ENCODE measurements at regions not wholly inside any gene's neighbourhood (a gene's known extent, or its start where the extent isn't known, plus 50 kb on each side); places are given as distances from the start of the nearest gene placed in this dataset.

GRCh38 chr4:106629268-106629625 is 260.7 kb upstream of the GIMD1 start:
- no peak overlapping the region for H2AK5ac ChIP-seq (ENCODE audit: insufficient read length, low read length)
- H3K9ac ChIP-seq (ENCODE audit: extremely low read depth, insufficient read length, low read length), result no peak overlapping the region
- WGBS (ENCODE audit: extremely low coverage, insufficient read length, low lambda C conversion rate), result no CpG with 5 or more reads among the region's 1 CpG
- no peak overlapping the region for H3K4me2 ChIP-seq (ENCODE audit: insufficient read depth, insufficient read length, low read length)
- H3K4me1 ChIP-seq (ENCODE audit: insufficient read depth, low read length), result no peaks in the 10 kb centered on the region
- no peak overlapping the region for H2BK20ac ChIP-seq (ENCODE audit: low read depth, low read length, poor library complexity, severe bottlenecking)
- H3K79me1 ChIP-seq (ENCODE audit: insufficient read depth, low read depth, low read length, poor library complexity, severe bottlenecking), result no peaks in the 10 kb centered on the region
- DNase-seq, result no peak
- no peak overlapping the region for H4K5ac ChIP-seq (ENCODE audit: insufficient read length, low read depth, low read length)
- Mint-ChIP-seq H3K9me3 (no peaks in the 10 kb centered on the region), H3K36me3 (ENCODE audit: insufficient read depth in 1 of 3, low read depth in 3 of 3) (no peaks in the 10 kb centered on the region), H3K27ac (no peak overlapping the region), H3K4me1 (no peaks in the 10 kb centered on the region), H3K27me3 (ENCODE audit: low read depth) (no peaks in the 10 kb centered on the region; the same call in 1 of the 2 replicates), H3K4me3 (no peak overlapping the region)
- no peak overlapping the region for H4K91ac ChIP-seq (ENCODE audit: insufficient read length, low read depth, low read length)
- H3K27ac ChIP-seq (ENCODE audit: insufficient read length, low read depth, low read length), result no peak overlapping the region
- no peak overlapping the region for H2BK12ac ChIP-seq (ENCODE audit: insufficient read length, low read depth, low read length)
- H4K8ac ChIP-seq (replicated peaks; ENCODE audit: insufficient read length, low read depth, low read length), result no peak overlapping the region
- no peak overlapping the region for H3K14ac ChIP-seq (ENCODE audit: insufficient read depth, low read length)
- no peak overlapping the region for H3K23ac ChIP-seq (ENCODE audit: insufficient read length, low read depth, low read length)
- no peak overlapping the region for H3T11ph ChIP-seq (ENCODE audit: low read length)
- H3K4ac ChIP-seq (ENCODE audit: low read depth, low read length), result no peak overlapping the region
- no peaks in the 10 kb centered on the region for H4K20me1 ChIP-seq (ENCODE audit: control insufficient read depth, insufficient read depth, insufficient read length)
- H2BK120ac ChIP-seq (ENCODE audit: low read depth, low read length, poor library complexity, severe bottlenecking), result no peak overlapping the region
- H3K9me3 ChIP-seq (ENCODE audit: control insufficient read depth, low read depth, low read length), result no peaks in the 10 kb centered on the region
- no peak for TF ChIP-seq CTCF (conservative IDR thresholded peaks at IDR 0.05)
- H3K23me2 ChIP-seq (ENCODE audit: insufficient read length, low read depth, low read length, poor library complexity, severe bottlenecking), result no peaks in the 10 kb centered on the region
- no peak overlapping the region for H3K18ac ChIP-seq (ENCODE audit: insufficient read length, low read depth, low read length)
- H2AFZ ChIP-seq (ENCODE audit: low read length), result no peak overlapping the region
- no peak overlapping the region for H2BK15ac ChIP-seq (ENCODE audit: low read depth, low read length)
- H3K56ac ChIP-seq (ENCODE audit: insufficient read length, low read depth, low read length), result no peak overlapping the region
- H3K27me3 ChIP-seq (ENCODE audit: insufficient read depth, low read length), result no peaks in the 10 kb centered on the region
- H3K79me2 ChIP-seq (ENCODE audit: insufficient read depth, low read length), result no peaks in the 10 kb centered on the region
- no peak overlapping the region for H2BK5ac ChIP-seq (ENCODE audit: insufficient read length, low read length)

Measured in H9 (cell line).